IMR-90 (cell line): ENCODE measurements at regions not wholly inside any gene's neighbourhood (a gene's known extent, or its start where the extent isn't known, plus 50 kb on each side); places are given as distances from the start of the nearest gene placed in this dataset.

Experiments
- ATAC-seq: fragments of 200-7000 bp; cut with Tn5 transposase; 2 replicates; pipeline ENCODE4 v1.9.1; 2020; ENCODE audit warnings: low read depth, mild to moderate bottlenecking, moderate library complexity
- BruUV-seq: library from RNA; stranded (reverse); fragments of 400-500 nt; replicated peaks from 2 replicates; lab custom pipeline; 2021; lab: Mats Ljungman, UMichigan
- CTCF ChIA-PET: fragments of 300-600 bp; formaldehyde crosslinking; extraction: SDS; loops from one replicate; lab custom pipeline; 2021; ENCODE audit warnings: antibody characterized with exemption; lab: Yijun Ruan, JAX
- POLR2A ChIA-PET: fragments of 300-600 bp; sonication (Branson Sonifier 250); formaldehyde crosslinking; loops from one replicate; lab custom pipeline; 2022; ENCODE audit warnings: antibody characterized with exemption; ENCODE audit not compliant: unreplicated experiment; lab: Charles Lee
- DNase-seq: peaks from one replicate; pipeline ENCODE4 v3.0.0; 2013
- H2AFZ ChIP-seq: replicated peaks from 2 replicates; pipeline ENCODE3; 2013; ENCODE audit warnings: low read length, mild to moderate bottlenecking; ENCODE audit not compliant: poor library complexity
- H2AK5ac ChIP-seq: 2 replicates; pipeline ENCODE4 v1.6.1; 2013; ENCODE audit warnings: low read depth, low read length, inconsistent platforms
- H2AK9ac ChIP-seq: replicated peaks from 2 replicates; pipeline ENCODE3; 2013; ENCODE audit warnings: mild to moderate bottlenecking, low read depth, low read length, moderate library complexity; ENCODE audit not compliant: poor library complexity
- H2BK120ac ChIP-seq: 2 replicates; pipeline ENCODE4 v1.6.1; 2013; ENCODE audit warnings: low read depth, low read length, inconsistent platforms
- H2BK15ac ChIP-seq: 3 replicates; pipeline ENCODE4 v1.6.1; 2013; ENCODE audit warnings: low read depth, low read length, inconsistent platforms
- H2BK20ac ChIP-seq: 2 replicates; pipeline ENCODE4 v1.6.1; 2013; ENCODE audit warnings: low read depth, mild to moderate bottlenecking, inconsistent platforms, low read length, moderate library complexity
- H2BK5ac ChIP-seq: 2 replicates; pipeline ENCODE4 v1.6.1; 2013; ENCODE audit warnings: mild to moderate bottlenecking, low read depth, low read length, inconsistent platforms; ENCODE audit not compliant: poor library complexity, severe bottlenecking
- H3K14ac ChIP-seq: replicated peaks from 2 replicates; pipeline ENCODE4 v1.6.1; 2013; ENCODE audit warnings: low read depth, low read length, inconsistent platforms
- H3K18ac ChIP-seq: 2 replicates; pipeline ENCODE4 v1.6.1; 2013; ENCODE audit warnings: low read depth, low read length, control low read depth
- H3K23ac ChIP-seq: 2 replicates; pipeline ENCODE4 v1.6.1; 2013; ENCODE audit warnings: low read depth, low read length, inconsistent platforms
- H3K27ac ChIP-seq: 2 replicates; pipeline ENCODE4 v1.5.1; 2013; ENCODE audit warnings: mild to moderate bottlenecking, control low read depth, low read length; ENCODE audit not compliant: insufficient read depth
- H3K27me3 ChIP-seq: 2 replicates; pipeline ENCODE4 v1.6.1; 2013; ENCODE audit warnings: low read length; ENCODE audit not compliant: control insufficient read depth, insufficient read depth
- H3K36me3 ChIP-seq: 2 replicates; pipeline ENCODE4 v1.6.1; 2013; ENCODE audit warnings: low read length, mixed read lengths; ENCODE audit not compliant: control insufficient read depth, insufficient read depth
- H3K4ac ChIP-seq: 2 replicates; pipeline ENCODE4 v1.6.1; 2013; ENCODE audit warnings: low read depth, low read length, inconsistent platforms
- H3K4me1 ChIP-seq: 2 replicates; pipeline ENCODE4 v1.6.1; 2013; ENCODE audit warnings: low read length, mixed read lengths; ENCODE audit not compliant: control insufficient read depth, insufficient read depth
- H3K4me2 ChIP-seq: 2 replicates; pipeline ENCODE4 v1.6.1; 2013; ENCODE audit warnings: low read depth, mild to moderate bottlenecking, control low read depth, low read length, moderate library complexity
- H3K4me3 ChIP-seq: 2 replicates; pipeline ENCODE4 v1.5.1; 2013; ENCODE audit warnings: low read depth, mild to moderate bottlenecking, control low read depth, low read length, moderate library complexity; ENCODE audit not compliant: insufficient read depth
- H3K56ac ChIP-seq: 2 replicates; pipeline ENCODE4 v1.6.1; 2013; ENCODE audit warnings: low read length, inconsistent platforms; ENCODE audit not compliant: insufficient read depth; ENCODE audit errors: extremely low read depth
- H3K79me1 ChIP-seq, 2 experiments: 2 replicates each; pipeline ENCODE4 v1.6.1; 2013; ENCODE audit warnings: low read length in 2 of 2, inconsistent platforms in 1 of 2, low read depth in 1 of 2
- H3K9ac ChIP-seq: 2 replicates; pipeline ENCODE4 v1.6.1; 2013; ENCODE audit warnings: low read depth, low read length, control low read depth
- H3K9me1 ChIP-seq: 2 replicates; pipeline ENCODE4 v1.6.1; 2013; ENCODE audit warnings: low read length, inconsistent platforms; ENCODE audit not compliant: insufficient read depth
- H3K9me3 ChIP-seq: 2 replicates; pipeline ENCODE4 v1.6.1; 2013; ENCODE audit warnings: low read length; ENCODE audit not compliant: control insufficient read depth, insufficient read depth
- H4K20me1 ChIP-seq: 2 replicates; pipeline ENCODE4 v1.6.1; 2013; ENCODE audit warnings: low read length, inconsistent platforms; ENCODE audit not compliant: insufficient read depth
- H4K5ac ChIP-seq: 2 replicates; pipeline ENCODE4 v1.6.1; 2013; ENCODE audit warnings: mild to moderate bottlenecking, low read depth, low read length, control low read depth
- H4K8ac ChIP-seq, 2 experiments: 2 replicates each; pipeline ENCODE4 v1.6.1; 2013; ENCODE audit warnings: low read depth in 2 of 2, low read length in 2 of 2, control low read depth in 1 of 2, inconsistent platforms in 1 of 2
- H4K91ac ChIP-seq: 2 replicates; pipeline ENCODE4 v1.6.1; 2013; ENCODE audit warnings: low read depth, low read length, inconsistent platforms; ENCODE audit not compliant: insufficient read depth
- RCOR1 ChIP-seq: IDR thresholded peaks from 2 replicates; pipeline ENCODE4 v1.6.1; 2012; ENCODE audit warnings: mild to moderate bottlenecking, low read length, improper control_type of control experiment; ENCODE audit not compliant: insufficient replicate concordance
- dilution Hi-C: fragments of 300-500 bp; cut with HindIII; formaldehyde crosslinking; loops from one replicate; pipeline ENCODE4 v1.14.3; 2018; ENCODE audit warnings: low sequenced_read_pairs; ENCODE audit not compliant: unreplicated experiment
- in situ Hi-C: fragments of 300-500 bp; cut with MboI; formaldehyde crosslinking; loops from 3 replicates; pipeline ENCODE4 v1.14.3; 2019; ENCODE audit warnings: low sequenced_read_pairs, inconsistent platforms, mixed read lengths
- intact Hi-C: fragments of 100-400 bp; cut with micrococcal nuclease; formaldehyde crosslinking; loops from 2 replicates; pipeline ENCODE4 v1.10.0; 2022

- H3K9me1 ChIP-seq = no peaks in the 10 kb centered on the region
- no peak overlapping the region for H3K18ac ChIP-seq
- no peak overlapping the region for H2BK5ac ChIP-seq
- no peak overlapping the region for H2AK5ac ChIP-seq
- no peak overlapping the region for H2BK15ac ChIP-seq
- no peak overlapping the region for H2AK9ac ChIP-seq
- no peak overlapping the region for H3K23ac ChIP-seq
- no peak for TF ChIP-seq RCOR1
- H3K56ac ChIP-seq = no peak overlapping the region
- H3K36me3 ChIP-seq = no peaks in the 10 kb centered on the region
- no peak overlapping the region for H3K27ac ChIP-seq
- in situ Hi-C loops (no loop called here), dilution Hi-C loops (no loop called here), intact Hi-C loops (loop anchor here (10.0 kb wide), 1 partner anchor 482 kb away; no protein-coding TSS in a partner anchor)
- H2BK120ac ChIP-seq = no peak overlapping the region
- no TSS peak for BruUV-seq
- no peak overlapping the region for H4K8ac ChIP-seq
- no peak for ATAC-seq
- no peaks in the 10 kb centered on the region for H3K27me3 ChIP-seq
- DNase-seq = no peak
- no peaks in the 10 kb centered on the region for H3K9me3 ChIP-seq
- H4K20me1 ChIP-seq = no peaks in the 10 kb centered on the region
- no peak overlapping the region for H4K91ac ChIP-seq
- no peak overlapping the region for H3K4me2 ChIP-seq
- CTCF ChIA-PET = no interaction called here
- H3K9ac ChIP-seq = no peak overlapping the region
- H2BK20ac ChIP-seq = peak overlapping the region; percentile 3; the same call in 1 of the 2 replicates
- no peaks in the 10 kb centered on the region for H3K79me1 ChIP-seq
- peaks cover 4% of the 10 kb centered on the region; the same call in 1 of the 2 replicates for H3K4me1 ChIP-seq
- H4K5ac ChIP-seq = no peak overlapping the region
- H2AFZ ChIP-seq = no peak overlapping the region
- H3K14ac ChIP-seq = no peak overlapping the region
- H3K4me3 ChIP-seq = no peak overlapping the region
- POLR2A ChIA-PET = no interaction called here
- H3K4ac ChIP-seq = no peak overlapping the region
Observed at GRCh38 chr9:13943176-13943575, 370.8 kb downstream of the NFIB start.
